PC-3 (cell line): ENCODE measurements at regions not wholly inside any gene's neighbourhood (a gene's known extent, or its start where the extent isn't known, plus 50 kb on each side); places are given as distances from the start of the nearest gene placed in this dataset.
A peak's percentile ranks its signal among the peaks of the same experiment; 100 is the strongest.
"Not testable (repeated sequence)": the region's sequence is repeated elsewhere in the genome, so short reads cannot be mapped to it uniquely, and the experiment has no call there.

ENCODE experiments used
- ATAC-seq: fragments of 200-7000 bp; cut with Tn5 transposase; 2 replicates; pipeline ENCODE4 v1.9.1; 2020; ENCODE audit warnings: mild to moderate bottlenecking, moderate library complexity
- BruUV-seq: library from RNA; stranded (reverse); fragments of 400-500 nt; replicated peaks from 2 replicates; lab custom pipeline; 2021; lab: Mats Ljungman, UMichigan
- CTCF ChIA-PET: fragments of 300-600 bp; sonication (Branson Sonifier 250); formaldehyde crosslinking; loops from one replicate; lab custom pipeline; 2022; ENCODE audit warnings: antibody characterized with exemption; lab: Charles Lee
- POLR2A ChIA-PET: fragments of 300-600 bp; sonication (Branson Sonifier 250); formaldehyde crosslinking; loops from one replicate; lab custom pipeline; 2022; ENCODE audit warnings: antibody characterized with exemption; ENCODE audit not compliant: unreplicated experiment; lab: Charles Lee
- DNase-seq: peaks from one replicate; pipeline ENCODE4 v3.0.0-alpha.2; 2015
- H2AFZ ChIP-seq: fragments of 300-600 bp; sonication (generic); 2 replicates; pipeline ENCODE4 v1.6.0; 2016; ENCODE audit warnings: antibody characterized with exemption, low read length
- H3F3A ChIP-seq: fragments of 300-600 bp; sonication (generic); one replicate; pipeline ENCODE4 v1.6.0; 2017; ENCODE audit warnings: antibody characterized with exemption, low read length, control low read depth, mild to moderate bottlenecking; ENCODE audit not compliant: unreplicated experiment
- H3K27ac ChIP-seq: fragments of 300-600 bp; sonication (generic); 2 replicates; pipeline ENCODE4 v1.5.1; 2016; ENCODE audit warnings: mild to moderate bottlenecking, low read length
- H3K27me3 ChIP-seq: fragments of 300-600 bp; sonication (generic); 2 replicates; pipeline ENCODE4 v1.6.1; 2016; ENCODE audit warnings: low read length, mixed read lengths
- H3K36me3 ChIP-seq: fragments of 300-600 bp; sonication (generic); 2 replicates; pipeline ENCODE4 v1.6.1; 2016; ENCODE audit warnings: low read depth, mixed run types, low read length, mixed read lengths
- H3K4me1 ChIP-seq: fragments of 300-600 bp; sonication (generic); 2 replicates; pipeline ENCODE4 v1.5.1; 2016; ENCODE audit warnings: low read length; ENCODE audit not compliant: insufficient read depth
- H3K4me2 ChIP-seq: fragments of 300-600 bp; sonication (generic); 2 replicates; pipeline ENCODE4 v1.6.0; 2016; ENCODE audit warnings: low read length
- H3K4me3 ChIP-seq: fragments of 300-600 bp; sonication (generic); 2 replicates; pipeline ENCODE4 v1.5.1; 2016; ENCODE audit warnings: mild to moderate bottlenecking, low read length, mixed read lengths
- H3K79me2 ChIP-seq: fragments of 300-600 bp; sonication (generic); 2 replicates; pipeline ENCODE4 v1.6.1; 2017; ENCODE audit warnings: low read length, mixed read lengths
- H3K9ac ChIP-seq: fragments of 300-600 bp; sonication (generic); 2 replicates; pipeline ENCODE4 v1.6.0; 2016; ENCODE audit warnings: mild to moderate bottlenecking, low read length
- H3K9me2 ChIP-seq: fragments of 300-600 bp; sonication (generic); replicated peaks from 2 replicates; pipeline ENCODE4 v1.6.1; 2016; ENCODE audit warnings: mixed run types, low read length, mixed read lengths
- H3K9me3 ChIP-seq: fragments of 300-600 bp; sonication (generic); 2 replicates; pipeline ENCODE4 v1.6.1; 2016; ENCODE audit warnings: low read length, mixed read lengths
- H4K20me1 ChIP-seq: fragments of 300-600 bp; sonication (generic); 2 replicates; pipeline ENCODE4 v1.6.1; 2016; ENCODE audit warnings: low read length, mixed read lengths
- EZH2 ChIP-seq: fragments of 300-600 bp; sonication (generic); IDR thresholded peaks from one replicate; pipeline ENCODE4 v1.6.1; 2017; ENCODE audit warnings: antibody characterized with exemption, mild to moderate bottlenecking, low read length; ENCODE audit not compliant: unreplicated experiment
- EZH2phosphoT487 ChIP-seq: fragments of 300-600 bp; sonication (generic); IDR thresholded peaks from 2 replicates; pipeline ENCODE4 v1.6.1; 2018; ENCODE audit warnings: mild to moderate bottlenecking, antibody characterized with exemption, low read length, borderline replicate concordance
- intact Hi-C: fragments of 100-400 bp; cut with micrococcal nuclease; formaldehyde crosslinking; loops from 2 replicates; pipeline ENCODE4 v1.9.0; 2023
- TF ChIP-seq, protein P1 (sequence below): fragments of 300-600 bp; sonication (generic); conservative IDR thresholded peaks from 2 replicates; pipeline ENCODE4 v1.5.1; 2017; ENCODE audit warnings: antibody characterized with exemption, low read depth, mild to moderate bottlenecking, low read length

GRCh38 chr2:109052922-109053321, 63.9 kb upstream of the EDAR start:
- Histone ChIP-seq H4K20me1 (no peaks in the 10 kb centered on the region), H3K9me2 (no peaks in the 10 kb centered on the region), H3K9ac (no peak overlapping the region), H3K36me3 (no peaks in the 10 kb centered on the region), H2AFZ (no peak overlapping the region), H3K79me2 (no peaks in the 10 kb centered on the region), H3K4me2 (no peak overlapping the region), H3K4me3 (no peak overlapping the region), H3K9me3 (no peaks in the 10 kb centered on the region), H3F3A (no peaks in the 10 kb centered on the region), H3K27ac (no peak overlapping the region), H3K4me1 (no peaks in the 10 kb centered on the region), H3K27me3 (no peaks in the 10 kb centered on the region)
- ChIA-PET CTCF (no interaction called here), POLR2A (no interaction called here)
- TF ChIP-seq EZH2 = no peak
- no peak for TF ChIP-seq EZH2phosphoT487
- TF ChIP-seq, protein P1, sequence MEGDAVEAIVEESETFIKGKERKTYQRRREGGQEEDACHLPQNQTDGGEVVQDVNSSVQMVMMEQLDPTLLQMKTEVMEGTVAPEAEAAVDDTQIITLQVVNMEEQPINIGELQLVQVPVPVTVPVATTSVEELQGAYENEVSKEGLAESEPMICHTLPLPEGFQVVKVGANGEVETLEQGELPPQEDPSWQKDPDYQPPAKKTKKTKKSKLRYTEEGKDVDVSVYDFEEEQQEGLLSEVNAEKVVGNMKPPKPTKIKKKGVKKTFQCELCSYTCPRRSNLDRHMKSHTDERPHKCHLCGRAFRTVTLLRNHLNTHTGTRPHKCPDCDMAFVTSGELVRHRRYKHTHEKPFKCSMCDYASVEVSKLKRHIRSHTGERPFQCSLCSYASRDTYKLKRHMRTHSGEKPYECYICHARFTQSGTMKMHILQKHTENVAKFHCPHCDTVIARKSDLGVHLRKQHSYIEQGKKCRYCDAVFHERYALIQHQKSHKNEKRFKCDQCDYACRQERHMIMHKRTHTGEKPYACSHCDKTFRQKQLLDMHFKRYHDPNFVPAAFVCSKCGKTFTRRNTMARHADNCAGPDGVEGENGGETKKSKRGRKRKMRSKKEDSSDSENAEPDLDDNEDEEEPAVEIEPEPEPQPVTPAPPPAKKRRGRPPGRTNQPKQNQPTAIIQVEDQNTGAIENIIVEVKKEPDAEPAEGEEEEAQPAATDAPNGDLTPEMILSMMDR = peak; percentile 31
- DNase-seq (no peak), ATAC-seq (no peak)
- no TSS peak for BruUV-seq
- intact Hi-C loops = no loop called here

GRCh38 chr2:109049022-109049421, 60.0 kb upstream of the EDAR start:
- ChIA-PET CTCF (no interaction called here), POLR2A (no interaction called here)
- intact Hi-C loops = no loop called here
- Histone ChIP-seq H3K4me1 (peaks cover 6% of the 10 kb centered on the region; the same call in 1 of the 2 replicates), H3K36me3 (no peaks in the 10 kb centered on the region), H3K27ac (no peak overlapping the region), H3K4me3 (no peak overlapping the region), H3K9ac (no peak overlapping the region), H3K9me3 (no peaks in the 10 kb centered on the region), H3K9me2 (no peaks in the 10 kb centered on the region), H3K79me2 (no peaks in the 10 kb centered on the region), H3K27me3 (no peaks in the 10 kb centered on the region), H3K4me2 (no peak overlapping the region), H3F3A (no peaks in the 10 kb centered on the region), H4K20me1 (no peaks in the 10 kb centered on the region), H2AFZ (no peak overlapping the region)
- DNase-seq = no peak
- TF ChIP-seq EZH2 = no peak
- TF ChIP-seq, protein P1 = no peak
- no peak for ATAC-seq
- no TSS peak for BruUV-seq

- intact Hi-C loops = no loop called here
- H3K27me3 ChIP-seq = no peaks in the 10 kb centered on the region
- no peak for ATAC-seq
- no peak overlapping the region for H3K4me3 ChIP-seq
- no peaks in the 10 kb centered on the region for H3K9me3 ChIP-seq
- DNase-seq = no peak
- no peaks in the 10 kb centered on the region for H3K36me3 ChIP-seq
- H3K79me2 ChIP-seq = no peaks in the 10 kb centered on the region
- TF ChIP-seq, protein P1 = no peak
- TF ChIP-seq EZH2 (no peak), EZH2phosphoT487 (no peak)
- no peaks in the 10 kb centered on the region for H3K9me2 ChIP-seq
- no TSS peak for BruUV-seq
- no peak overlapping the region for H3K9ac ChIP-seq
- no peak overlapping the region for H3K27ac ChIP-seq
- H3K4me2 ChIP-seq = no peak overlapping the region
- peaks cover 6% of the 10 kb centered on the region; the same call in 1 of the 2 replicates for H3K4me1 ChIP-seq
- POLR2A ChIA-PET = no interaction called here
- CTCF ChIA-PET = no interaction called here
- H3F3A ChIP-seq = no peaks in the 10 kb centered on the region
- no peaks in the 10 kb centered on the region for H4K20me1 ChIP-seq
- no peak overlapping the region for H2AFZ ChIP-seq
These were observed 59.1 kb upstream of the EDAR start for GRCh38 chr2:109048163-109048562.

DNA sequence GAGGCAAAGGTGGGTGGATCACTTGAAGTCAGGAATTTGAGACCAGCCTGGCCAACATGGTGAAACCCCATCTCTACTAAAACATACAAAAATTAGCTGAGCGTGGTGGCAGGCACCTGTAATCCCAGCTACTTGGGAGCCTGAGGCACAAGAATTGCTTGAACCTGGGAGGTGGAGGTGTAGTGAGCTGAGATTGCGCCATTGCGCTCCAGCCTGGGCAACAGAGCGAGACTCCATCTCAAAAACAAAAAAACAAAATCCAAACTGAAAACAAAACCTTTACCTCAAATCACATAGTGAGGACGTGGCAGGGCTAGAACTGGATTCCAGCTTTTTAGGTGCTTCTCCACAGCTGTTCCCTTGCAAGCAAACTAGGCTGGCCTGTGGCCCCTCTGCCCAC, 58.5 kb upstream of the EDAR start:
- POLR2A ChIA-PET, H3K4me1 ChIP-seq, H3K9me2 ChIP-seq, H3K36me3 ChIP-seq, H2AFZ ChIP-seq, H4K20me1 ChIP-seq, CTCF ChIA-PET, H3K79me2 ChIP-seq, ATAC-seq, intact Hi-C loops, H3K27me3 ChIP-seq, H3K27ac ChIP-seq, H3K4me3 ChIP-seq, DNase-seq, H3K9ac ChIP-seq, H3K9me3 ChIP-seq, H3F3A ChIP-seq, BruUV-seq, H3K4me2 ChIP-seq: not testable (repeated sequence)
